ENCODE measurements at regions not wholly inside any gene's neighbourhood (a gene's known extent, or its start where the extent isn't known, plus 50 kb on each side); places are given as distances from the start of the nearest gene placed in this dataset.
"Not testable (repeated sequence)": the region's sequence is repeated elsewhere in the genome, so short reads cannot be mapped to it uniquely, and the experiment has no call there.

DNA sequence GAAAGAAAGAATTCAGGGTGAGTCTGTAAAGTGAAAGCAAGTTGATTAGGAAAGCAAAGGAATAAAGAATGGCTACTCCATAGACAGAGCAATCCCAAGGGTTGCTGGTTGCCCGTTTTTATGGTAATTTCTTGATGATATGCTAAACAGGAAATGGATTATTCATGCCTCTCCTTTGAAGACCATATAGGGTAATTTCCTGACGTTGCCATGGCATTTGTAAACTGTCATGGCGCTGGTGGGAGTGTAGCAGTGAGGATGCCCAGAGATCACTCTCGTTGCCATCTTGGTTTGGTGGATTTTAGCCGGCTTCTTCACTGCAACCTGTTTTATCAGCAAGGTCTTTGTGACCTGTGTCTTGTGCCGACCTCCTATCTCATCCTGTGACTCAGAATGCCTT lies 287.4 kb upstream of the ERCC4 start:
- DNase-seq: not testable (repeated sequence)

DNA sequence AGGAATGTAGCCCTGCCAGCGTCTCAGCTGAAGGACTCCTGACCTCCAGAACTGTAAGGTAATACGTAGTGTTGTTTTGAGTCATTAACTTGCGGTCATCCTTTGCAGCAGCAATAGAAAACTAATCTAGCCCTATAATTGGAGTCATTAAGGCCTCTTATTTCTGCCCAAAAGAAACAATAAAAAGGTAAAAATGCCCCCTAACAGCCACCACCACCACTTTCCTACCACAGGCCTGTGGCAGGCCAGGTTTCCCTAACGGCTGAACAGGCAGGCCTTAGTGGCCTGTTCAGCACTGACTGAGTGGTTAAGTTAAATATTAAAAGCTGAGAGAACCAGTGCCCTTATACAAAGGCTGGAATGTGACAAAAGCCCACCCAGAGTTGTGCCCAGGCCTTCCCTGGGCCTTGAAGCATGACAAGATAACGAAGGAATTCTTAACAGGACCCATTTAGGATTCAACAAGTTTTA lies 286.5 kb upstream of the ERCC4 start:
- DNase-seq: no peak

DNA sequence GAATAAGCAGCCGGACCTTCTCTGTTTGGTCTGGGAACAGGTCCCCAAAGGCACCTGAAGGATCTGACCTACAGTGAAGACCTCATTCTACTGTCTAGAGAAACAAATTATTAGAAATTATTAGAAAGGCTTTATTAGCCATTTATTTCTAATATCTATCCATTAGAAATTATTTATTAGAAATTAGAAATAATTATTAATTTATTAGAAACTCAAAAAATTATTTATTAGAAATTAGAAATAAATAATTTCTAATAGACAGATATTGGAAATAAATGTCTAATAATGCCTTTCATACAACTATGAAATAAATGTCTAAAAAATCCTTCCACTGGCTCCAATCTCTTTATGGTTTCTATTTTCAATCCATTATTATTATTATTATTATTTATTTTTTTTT lies 285.7 kb upstream of the ERCC4 start:
- no peak for DNase-seq

- DNase-seq: no peak
These were observed 285.0 kb upstream of the ERCC4 start for GRCh38 chr16:13634959-13635358.

DNA sequence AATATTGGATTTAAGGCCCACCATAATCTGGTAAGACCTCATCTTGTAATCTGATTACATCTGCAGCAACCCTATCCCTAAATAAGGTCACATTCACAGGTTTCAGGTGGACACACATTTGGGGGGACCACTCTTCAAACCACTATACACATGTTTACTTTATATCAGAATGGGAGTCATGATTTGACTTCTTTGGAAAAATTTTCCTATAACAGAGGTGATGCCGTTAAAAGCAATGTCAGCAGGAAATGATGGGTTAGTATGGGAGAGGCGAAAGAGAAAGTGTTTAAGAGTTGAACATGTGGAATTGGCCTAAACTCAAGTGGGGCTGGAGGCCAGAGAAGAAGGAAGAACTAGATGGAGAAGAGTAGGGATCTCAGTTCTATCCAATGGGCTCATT lies 281.7 kb upstream of the ERCC4 start:
- DNase-seq: no peak

DNA sequence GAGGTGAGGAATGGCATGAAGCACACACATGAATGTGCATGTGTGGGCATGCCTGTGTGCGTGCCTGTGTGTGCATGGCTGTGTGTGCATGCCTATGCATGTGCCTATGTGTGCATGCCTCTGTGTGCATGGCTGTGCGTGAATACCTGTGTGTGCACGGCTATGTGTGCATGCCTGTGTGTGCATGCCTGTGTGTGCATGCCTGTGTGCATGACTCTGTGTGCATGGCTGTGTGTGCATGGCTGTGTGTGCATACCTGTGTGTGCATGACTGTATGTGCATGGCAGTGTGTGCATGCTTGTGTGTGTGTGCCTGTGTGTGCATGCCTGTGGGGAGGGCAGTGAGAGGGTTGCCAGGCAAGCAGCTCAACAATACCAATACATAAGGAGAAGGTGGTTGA lies 276.5 kb upstream of the ERCC4 start:
- DNase-seq: no peak

DNA sequence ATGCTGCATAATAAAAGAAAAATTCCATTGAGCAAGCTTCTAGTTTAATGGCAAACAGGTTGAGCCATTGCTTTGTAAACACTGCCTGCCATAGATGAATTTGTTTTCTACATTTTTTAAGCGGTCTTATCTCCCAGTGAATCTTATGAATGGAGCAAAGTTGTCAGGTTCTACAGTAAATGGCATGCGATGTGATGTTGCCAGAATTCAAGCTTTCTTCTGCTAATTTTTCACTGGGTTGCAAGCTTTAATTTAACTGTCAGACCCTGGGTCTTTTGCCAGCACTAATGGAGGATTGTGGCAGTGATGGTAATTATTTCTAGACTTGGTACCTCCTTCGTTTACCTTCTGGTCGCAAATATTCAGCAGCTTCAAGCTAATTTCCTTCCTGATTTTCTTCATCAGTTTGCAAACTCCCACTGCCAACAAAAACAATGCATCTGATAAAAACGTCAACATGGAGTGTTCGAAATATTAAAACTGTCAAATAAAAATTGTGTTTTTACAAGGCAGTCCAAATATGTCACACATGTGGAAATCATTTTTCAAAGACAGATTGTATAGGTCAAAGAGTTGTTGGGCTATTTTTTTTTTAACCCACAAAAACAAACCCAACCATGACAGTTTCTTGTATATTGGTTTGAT lies 274.2 kb upstream of the ERCC4 start:
- DNase-seq: no peak

DNA sequence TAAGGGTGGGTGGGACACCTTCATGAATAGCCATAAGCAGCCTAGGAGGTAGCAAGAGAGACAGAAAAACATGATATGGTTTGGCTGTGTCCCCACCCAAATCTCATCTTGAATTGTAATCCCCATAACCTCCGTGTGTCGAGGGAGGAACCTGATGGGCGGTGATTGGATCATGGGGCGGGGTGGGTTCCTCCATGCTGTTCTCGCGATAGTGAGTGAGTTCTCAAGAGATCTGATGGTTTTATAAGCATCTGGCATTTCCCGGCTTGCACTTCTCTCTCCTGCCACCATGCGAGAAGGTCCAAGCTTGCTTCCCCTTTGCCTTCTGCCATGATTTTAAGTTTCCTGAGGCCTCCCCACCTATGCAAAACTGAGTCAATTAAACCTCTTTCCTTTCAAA lies 259.1 kb upstream of the ERCC4 start:
- DNase-seq: no peak

DNA sequence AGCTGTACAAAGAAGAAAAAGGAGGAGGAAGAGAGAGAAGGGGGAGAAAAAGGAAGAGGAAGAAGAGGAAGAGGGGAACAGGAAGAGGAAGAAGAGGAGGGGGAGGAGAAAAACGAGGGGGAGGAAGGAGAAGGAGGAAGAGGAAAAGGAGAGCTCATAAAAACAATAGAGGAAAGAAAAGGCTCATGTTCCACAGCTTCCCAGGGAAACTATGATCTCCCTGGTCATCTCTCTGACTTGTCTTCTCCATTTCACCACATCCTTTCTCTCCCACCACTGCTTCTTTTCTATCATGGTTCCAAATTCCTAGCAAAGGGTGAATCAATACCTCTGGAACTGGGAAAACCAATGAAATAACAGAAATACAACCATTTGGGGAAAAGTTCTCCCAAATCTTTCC lies 254.1 kb upstream of the ERCC4 start:
- DNase-seq: no peak

- DNase-seq: peak; percentile 4
These were observed 247.8 kb upstream of the ERCC4 start for GRCh38 chr16:13672196-13672595.

DNA sequence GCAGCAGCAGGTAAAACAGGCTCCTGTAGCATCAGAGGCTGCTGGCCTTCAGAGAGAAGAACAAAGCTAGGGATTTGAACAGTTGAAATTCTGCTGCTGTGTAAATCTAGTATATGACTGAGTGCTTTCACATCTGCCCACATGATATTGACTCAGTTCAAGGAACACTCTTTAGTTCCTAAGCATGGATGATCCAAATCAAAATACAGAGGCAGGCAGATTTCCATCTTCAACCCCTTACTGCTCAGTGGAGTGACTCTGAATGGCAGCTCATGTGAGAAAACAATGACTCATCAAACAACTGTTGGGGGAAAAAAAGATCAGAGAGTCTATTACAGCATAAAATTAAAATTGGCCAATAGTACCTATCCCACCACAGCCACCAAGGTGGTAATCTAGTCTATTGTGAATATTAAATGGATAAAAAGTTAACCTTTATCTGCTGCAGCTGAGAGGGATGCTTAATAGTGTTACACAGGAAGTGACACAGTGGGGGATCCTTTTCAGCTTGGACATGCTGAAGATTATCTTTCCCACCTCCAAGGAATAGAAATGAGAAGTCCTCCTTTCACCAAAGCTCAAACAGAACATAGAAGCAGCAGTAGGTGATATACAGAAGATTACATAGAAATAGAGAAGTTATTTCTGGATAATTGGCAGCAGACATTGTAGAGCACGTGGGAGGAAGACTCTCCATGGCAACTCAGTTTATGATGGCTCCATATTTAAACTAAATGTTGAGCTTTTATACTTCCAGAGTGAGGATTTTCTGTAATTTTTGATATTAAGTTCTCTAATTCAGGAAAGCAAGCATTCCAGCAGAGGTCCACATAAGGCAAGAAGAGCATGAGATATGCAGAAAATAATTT lies 239.7 kb upstream of the ERCC4 start:
- DNase-seq: no peak

DNA sequence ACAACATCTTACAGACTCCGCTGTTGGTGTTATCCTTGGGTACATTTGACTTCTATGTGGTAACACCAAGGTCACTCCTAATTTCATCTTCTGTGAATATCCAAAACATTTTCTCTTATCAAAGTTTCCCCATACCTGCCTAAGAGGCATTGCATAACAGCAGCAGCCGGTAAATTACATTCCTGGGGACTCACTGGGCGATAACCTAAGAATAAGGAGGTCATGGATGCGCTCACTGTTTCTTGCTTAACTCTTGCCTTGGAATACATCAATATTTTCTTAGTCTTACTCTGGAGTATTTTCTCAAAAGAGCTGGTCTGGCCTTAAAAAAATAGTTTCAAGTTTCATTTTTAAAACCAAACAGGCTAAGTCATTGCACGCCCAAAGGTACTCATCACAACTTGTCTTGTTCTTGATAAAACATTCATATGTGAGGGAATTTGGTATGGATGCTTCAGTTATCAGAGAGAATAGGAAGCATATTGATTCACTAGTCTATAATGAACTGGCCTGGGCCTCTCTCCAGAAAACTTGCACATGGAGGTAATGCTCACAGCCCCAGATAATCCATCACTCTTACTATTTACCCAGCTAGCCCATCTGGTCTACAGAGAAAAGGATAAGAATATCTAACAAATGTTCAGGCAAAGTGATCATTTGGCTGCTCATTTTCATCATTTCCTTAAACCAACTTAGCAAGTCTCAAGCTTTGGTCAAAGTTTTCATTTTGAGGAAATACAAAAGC lies 235.0 kb upstream of the ERCC4 start:
- DNase-seq: no peak

GRCh38 chr16:13696017-13696416 lies 223.9 kb upstream of the ERCC4 start:
- DNase-seq: no peak

GRCh38 chr16:13697013-13697412 lies 222.9 kb upstream of the ERCC4 start:
- no peak for DNase-seq

DNA sequence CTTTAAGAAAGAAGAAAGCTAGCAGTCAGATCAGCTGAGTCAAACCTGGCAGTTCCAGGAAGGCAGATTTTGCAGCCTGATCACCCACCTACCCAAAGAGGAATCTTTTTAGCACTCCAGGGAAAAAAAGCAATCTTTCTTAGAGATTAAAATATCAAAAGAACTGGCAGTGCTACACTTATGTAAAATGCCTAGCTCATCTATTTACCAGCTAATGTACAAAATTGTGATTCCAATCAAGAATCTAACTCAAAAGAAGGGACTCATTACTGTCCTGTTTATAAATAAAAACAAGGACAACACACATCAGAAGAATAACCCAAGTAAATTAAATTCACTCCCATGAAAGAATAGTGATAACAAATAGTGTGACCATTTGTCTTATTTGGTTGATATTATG lies 222.4 kb upstream of the ERCC4 start:
- no peak for DNase-seq

GRCh38 chr16:13702614-13703013 lies 217.3 kb upstream of the ERCC4 start:
- DNase-seq: no peak

GRCh38 chr16:13708347-13709120 lies 211.4 kb upstream of the ERCC4 start:
- DNase-seq: no peak

DNA sequence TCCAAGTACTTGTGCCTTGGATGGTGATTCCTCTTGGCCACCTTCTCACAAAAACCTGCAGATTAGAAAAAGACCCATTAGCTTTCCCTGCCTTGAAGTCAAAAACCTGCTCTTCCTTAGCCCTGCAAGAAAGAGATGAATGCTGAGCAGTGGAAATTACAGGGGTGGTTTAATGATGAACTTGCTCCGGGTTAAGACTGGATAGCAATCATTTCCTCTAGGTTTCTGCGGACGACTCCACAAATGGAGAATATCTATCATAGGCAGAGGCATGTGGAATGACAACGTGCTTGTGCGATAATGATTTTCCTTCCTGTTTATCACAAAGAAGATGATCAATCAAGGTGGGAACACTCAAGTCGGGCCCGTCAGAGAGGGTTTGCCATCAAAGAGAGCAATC lies 201.2 kb upstream of the ERCC4 start:
- DNase-seq: no peak

- DNase-seq: no peak
These were observed 192.0 kb upstream of the ERCC4 start for GRCh38 chr16:13727943-13728342.

GRCh38 chr16:13733561-13733960 lies 186.4 kb upstream of the ERCC4 start:
- DNase-seq: peak; percentile 24

DNA sequence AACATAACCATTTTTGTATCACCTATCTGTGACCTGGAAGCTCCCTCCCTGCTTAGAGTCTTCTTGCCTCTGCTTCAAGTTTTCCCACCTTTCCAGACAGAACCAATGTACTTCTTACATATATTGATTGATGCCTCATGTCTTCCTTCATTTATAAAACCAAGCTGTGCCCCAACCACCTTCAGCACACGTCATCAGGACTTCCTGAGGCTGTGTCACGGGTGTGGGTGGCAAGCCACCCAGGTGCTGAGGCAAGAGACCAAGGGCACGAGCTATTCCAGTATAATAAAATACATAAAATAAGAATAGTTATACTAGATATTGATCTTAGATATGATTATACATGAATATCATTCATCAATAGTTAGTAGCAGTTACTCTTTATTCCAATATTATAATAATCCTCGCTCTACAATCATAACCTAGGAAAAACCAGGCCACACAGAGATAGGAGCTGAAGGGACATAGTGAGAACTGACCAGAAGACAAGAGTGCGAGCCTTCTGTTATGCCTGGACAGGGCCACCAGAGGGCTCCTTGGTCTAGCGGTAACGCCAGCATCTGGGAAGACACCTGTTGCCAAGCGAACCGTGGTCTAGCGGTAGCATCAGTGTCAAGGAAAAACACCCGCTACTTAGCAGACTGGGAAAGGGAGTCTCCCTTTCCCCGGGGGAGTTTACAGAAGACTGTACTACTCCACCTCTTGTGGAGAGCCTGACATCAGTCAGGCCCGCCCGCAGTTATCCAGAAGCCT lies 180.2 kb upstream of the ERCC4 start:
- not testable (repeated sequence) for DNase-seq

DNA sequence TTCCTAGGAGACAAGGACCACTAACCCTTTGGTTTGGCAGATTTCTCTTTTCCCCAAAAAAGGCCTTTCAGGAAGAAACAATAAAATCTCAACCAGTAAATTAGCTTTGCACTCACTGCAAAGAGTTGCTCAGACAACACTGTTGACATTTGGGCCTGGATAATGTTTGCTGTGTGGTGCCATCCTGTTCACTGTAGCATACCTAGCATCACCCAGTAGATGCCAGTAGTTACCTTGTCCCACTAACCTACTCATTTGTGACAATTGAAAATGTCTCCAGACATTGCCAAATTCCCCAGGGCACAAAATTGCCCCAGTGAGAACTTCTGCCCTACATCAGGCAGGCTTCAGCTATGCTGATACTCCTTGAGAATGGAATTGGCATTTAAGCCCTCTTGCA lies 177.0 kb upstream of the ERCC4 start:
- no peak for DNase-seq
